ENCODE measurements at regions not wholly inside any gene's neighbourhood (a gene's known extent, or its start where the extent isn't known, plus 50 kb on each side); places are given as distances from the start of the nearest gene placed in this dataset.
A peak's percentile ranks its signal among the peaks of the same experiment; 100 is the strongest.
"Not testable (repeated sequence)": the region's sequence is repeated elsewhere in the genome, so short reads cannot be mapped to it uniquely, and the experiment has no call there.

GRCh38 chr13:50277127-50277526, 261.9 kb downstream of the KCNRG start:
- DNase-seq = no peak

GRCh38 chr13:50277906-50278305, 262.7 kb downstream of the KCNRG start:
- no peak for DNase-seq

GRCh38 chr13:50280441-50280937, 265.2 kb downstream of the KCNRG start:
- DNase-seq = no peak

GRCh38 chr13:50282016-50282415, 266.8 kb downstream of the KCNRG start:
- no peak for DNase-seq

- no peak for DNase-seq
Observed at GRCh38 chr13:50283017-50283416, 267.8 kb downstream of the KCNRG start.

- no peak for DNase-seq
Observed at GRCh38 chr13:50284540-50284939, 269.3 kb downstream of the KCNRG start.

GRCh38 chr13:50285283-50285682, 270.0 kb downstream of the KCNRG start:
- DNase-seq = no peak

GRCh38 chr13:50286324-50286723, 271.1 kb downstream of the KCNRG start:
- no peak for DNase-seq

- DNase-seq = no peak
Observed at GRCh38 chr13:50290186-50290585, 274.9 kb downstream of the KCNRG start.

GRCh38 chr13:50291611-50292010, 276.4 kb downstream of the KCNRG start:
- DNase-seq = no peak

GRCh38 chr13:50292081-50292480, 276.8 kb downstream of the KCNRG start:
- no peak for DNase-seq

GRCh38 chr13:50294425-50294824, 279.2 kb downstream of the KCNRG start:
- DNase-seq = not testable (repeated sequence)

GRCh38 chr13:50299546-50300249, 284.5 kb downstream of the KCNRG start:
- no peak for DNase-seq

- no peak for DNase-seq
Observed at GRCh38 chr13:50303963-50304721, 288.9 kb downstream of the KCNRG start.

GRCh38 chr13:50306156-50306555, 290.9 kb downstream of the KCNRG start:
- DNase-seq = no peak

- DNase-seq = no peak
Observed at GRCh38 chr13:50309318-50309717, 294.1 kb downstream of the KCNRG start.

GRCh38 chr13:50309882-50310594, 294.8 kb downstream of the KCNRG start:
- no peak for DNase-seq

- no peak for DNase-seq
Observed at GRCh38 chr13:50310734-50311133, 295.5 kb downstream of the KCNRG start.

GRCh38 chr13:50318887-50319286, 303.6 kb downstream of the KCNRG start:
- no peak for DNase-seq

GRCh38 chr13:50319635-50320255, 304.5 kb downstream of the KCNRG start:
- DNase-seq = no peak

- peak; percentile 16 to 58 for DNase-seq
Observed at GRCh38 chr13:50320271-50320862, 305.1 kb downstream of the KCNRG start.

- no peak for DNase-seq
Observed at GRCh38 chr13:50322006-50322405, 306.8 kb downstream of the KCNRG start.
